HCT116 (cell line): ENCODE measurements at regions not wholly inside any gene's neighbourhood (a gene's known extent, or its start where the extent isn't known, plus 50 kb on each side); places are given as distances from the start of the nearest gene placed in this dataset.

Source experiments
- ATAC-seq: fragments of 200-7000 bp; cut with Tn5 transposase; 2 replicates; pipeline ENCODE4 v1.9.1; 2020; ENCODE audit warnings: mild to moderate bottlenecking, moderate library complexity
- BruUV-seq: library from RNA; stranded (reverse); fragments of 400-500 nt; replicated peaks from 2 replicates; lab custom pipeline; 2021; lab: Mats Ljungman, UMichigan
- CTCF ChIA-PET: fragments of 300-600 bp; sonication (Branson Sonifier 250); formaldehyde crosslinking; loops from one replicate; lab custom pipeline; 2021; ENCODE audit warnings: antibody characterized with exemption; lab: Charles Lee
- POLR2A ChIA-PET: fragments of 300-600, 350-600 bp; sonication (Branson Sonifier 250); formaldehyde crosslinking; loops from one replicate; lab custom pipeline; 2021; ENCODE audit warnings: antibody characterized with exemption; lab: Charles Lee
- RAD21 ChIA-PET, 2 experiments: fragments of 300-600 bp; sonication (Branson Sonifier 250); formaldehyde crosslinking; loops; one replicate each; lab custom pipeline; 2023; ENCODE audit warnings: low total read pairs in 2 of 2; ENCODE audit not compliant: uncharacterized antibody in 2 of 2, unreplicated experiment in 2 of 2, low non-redundant PET in 1 of 2; lab: Charles Lee
- DNase-seq: peaks from one replicate; pipeline ENCODE4 v3.0.0-alpha.2; 2010; ENCODE audit warnings: low read depth, low spot score
- H2AFZ ChIP-seq: fragments of 200-600 bp; shearing (Covaris generic), sonication (generic); 2 replicates; pipeline ENCODE4 v1.6.1; 2017; ENCODE audit warnings: low read depth, mixed run types, mixed read lengths, antibody characterized with exemption, low read length; ENCODE audit not compliant: poor library complexity, severe bottlenecking
- H3K27ac ChIP-seq: 2 replicates; pipeline ENCODE4 v1.5.1; 2012; ENCODE audit warnings: low read depth, low read length
- H3K27me3 ChIP-seq: fragments of 200-600 bp; sonication (generic); 2 replicates; pipeline ENCODE4 v1.6.1; 2016; ENCODE audit warnings: mixed run types, low read length, mixed read lengths; ENCODE audit not compliant: insufficient read depth
- H3K36me3 ChIP-seq, 2 experiments: fragments of 200-500 bp in 1 of 2; fragments of 200-600 bp in 1 of 2; sonication (Bioruptor generic) in 1 of 2; sonication (generic) in 1 of 2; 2 replicates each; pipeline versions ENCODE4 v1.5.1 to v1.6.1; 2014 to 2016; ENCODE audit warnings: low read length in 2 of 2, inconsistent platforms in 1 of 2, mixed read lengths in 1 of 2, mixed run types in 1 of 2; ENCODE audit not compliant: insufficient read depth in 2 of 2, control insufficient read depth in 1 of 2
- H3K4me1 ChIP-seq, 2 experiments: fragments of 200-600 bp in 1 of 2; sonication (generic) in 1 of 2; 2 replicates each; pipeline versions ENCODE4 v1.5.1 to v1.6.1; 2012 to 2017; ENCODE audit warnings: low read length in 2 of 2, inconsistent platforms in 1 of 2, mild to moderate bottlenecking in 1 of 2, mixed read lengths in 1 of 2, mixed run types in 1 of 2, moderate library complexity in 1 of 2; ENCODE audit not compliant: insufficient read depth in 2 of 2, control insufficient read depth in 1 of 2
- H3K4me2 ChIP-seq: fragments of 200-600 bp; sonication (generic); 2 replicates; pipeline ENCODE4 v1.6.1; 2017; ENCODE audit warnings: mixed run types, low read length, mixed read lengths
- H3K4me3 ChIP-seq, 2 experiments: fragments of 200-600 bp in 1 of 2; sonication (generic) in 1 of 2; replicated peaks in 1 of 2; 2 replicates each; pipeline ENCODE4 v1.5.1; 2011 to 2016; ENCODE audit warnings: low read length in 2 of 2, control low read depth in 1 of 2, low read depth in 1 of 2, mild to moderate bottlenecking in 1 of 2, mixed read lengths in 1 of 2, mixed run types in 1 of 2
- H3K79me2 ChIP-seq: fragments of 200-600 bp; sonication (generic); 2 replicates; pipeline ENCODE4 v1.6.1; 2017; ENCODE audit warnings: mild to moderate bottlenecking, mixed run types, low read length, moderate library complexity, mixed read lengths; ENCODE audit not compliant: insufficient read depth
- H3K9ac ChIP-seq: fragments of 200-600 bp; sonication (generic); 2 replicates; pipeline ENCODE4 v1.6.1; 2016; ENCODE audit warnings: low read length, mixed read lengths
- H3K9me2 ChIP-seq: fragments of 200-600 bp; sonication (generic), shearing (Covaris generic); 2 replicates; pipeline ENCODE4 v1.6.1; 2017; ENCODE audit warnings: mixed run types, mild to moderate bottlenecking, moderate library complexity; ENCODE audit not compliant: insufficient read depth
- H3K9me3 ChIP-seq, 2 experiments: fragments of 200-500 bp in 1 of 2; fragments of 200-600 bp in 1 of 2; sonication (Bioruptor generic) in 1 of 2; sonication (generic) in 1 of 2; 2 replicates each; pipeline ENCODE4 v1.6.1; 2014 to 2017; ENCODE audit warnings: low read length in 2 of 2, mixed read lengths in 2 of 2, inconsistent platforms in 1 of 2, low read depth in 1 of 2, mild to moderate bottlenecking in 1 of 2, mixed run types in 1 of 2, moderate library complexity in 1 of 2; ENCODE audit not compliant: control insufficient read depth in 1 of 2, insufficient read depth in 1 of 2
- H4K20me1 ChIP-seq: fragments of 200-600 bp; sonication (generic), shearing (Covaris generic); 2 replicates; pipeline ENCODE4 v1.6.1; 2017; ENCODE audit warnings: mixed run types, mild to moderate bottlenecking, moderate library complexity; ENCODE audit not compliant: insufficient read depth
- ATF3 ChIP-seq: IDR thresholded peaks from 2 replicates; pipeline ENCODE4 v1.6.1; 2012
- CEBPB ChIP-seq: IDR thresholded peaks from 2 replicates; pipeline ENCODE4 v1.6.1; 2012; ENCODE audit warnings: low read depth
- CTCF ChIP-seq, 3 experiments: fragments of 200-600 bp in 1 of 3; sonication (generic) in 1 of 3; IDR thresholded peaks in 2 of 3; conservative IDR thresholded peaks in 1 of 3; 2 replicates each; pipeline ENCODE4 v1.5.1; 2012 to 2017; ENCODE audit warnings: low read depth in 2 of 3, low read length in 2 of 3, antibody characterized with exemption in 1 of 3, borderline replicate concordance in 1 of 3, control low read depth in 1 of 3, mild to moderate bottlenecking in 1 of 3, mixed read lengths in 1 of 3, mixed run types in 1 of 3, moderate library complexity in 1 of 3; ENCODE audit not compliant: insufficient read depth in 1 of 3
- ELF1 ChIP-seq: IDR thresholded peaks from 2 replicates; pipeline ENCODE4 v1.6.1; 2012; ENCODE audit warnings: low read depth, borderline replicate concordance
- EZH2 ChIP-seq: fragments of 200-600 bp; sonication (generic); IDR thresholded peaks from 2 replicates; pipeline ENCODE4 v1.6.1; 2017; ENCODE audit warnings: antibody characterized with exemption, mixed run types
- EZH2phosphoT487 ChIP-seq: fragments of 200-600 bp; IDR thresholded peaks from 2 replicates; pipeline ENCODE4 v1.6.1; 2018; ENCODE audit warnings: antibody characterized with exemption, borderline replicate concordance
- FOSL1 ChIP-seq: IDR thresholded peaks from 2 replicates; pipeline ENCODE4 v1.6.1; 2012; ENCODE audit warnings: low read depth
- POLR2A ChIP-seq: IDR thresholded peaks from 2 replicates; pipeline ENCODE4 v1.7.0; 2011; ENCODE audit warnings: borderline replicate concordance; ENCODE audit not compliant: insufficient read depth, insufficient read length; ENCODE audit errors: extremely low read depth
- REST ChIP-seq: IDR thresholded peaks from 2 replicates; pipeline ENCODE4 v1.6.1; 2012; ENCODE audit warnings: low read depth
- SIN3A ChIP-seq: IDR thresholded peaks from 2 replicates; pipeline ENCODE4 v1.6.1; 2012; ENCODE audit warnings: low read depth
- SRF ChIP-seq: IDR thresholded peaks from 2 replicates; pipeline ENCODE4 v1.6.1; 2012; ENCODE audit warnings: low read depth
- TCF7L2 ChIP-seq: IDR thresholded peaks from 2 replicates; pipeline ENCODE4 v1.7.0; 2011; ENCODE audit warnings: borderline replicate concordance, inconsistent platforms; ENCODE audit not compliant: insufficient read depth, insufficient read length; ENCODE audit errors: extremely low read depth
- YY1 ChIP-seq: IDR thresholded peaks from 2 replicates; pipeline ENCODE4 v1.6.1; 2011; ENCODE audit warnings: low read length, low read depth, moderate library complexity, mild to moderate bottlenecking; ENCODE audit not compliant: insufficient replicate concordance; ENCODE audit errors: extremely low read depth
- ZFX ChIP-seq: fragments of 450-650 bp; IDR thresholded peaks from 2 replicates; pipeline ENCODE4 v1.6.1; 2017
- ZNF274 ChIP-seq: fragments of 200-500 bp; sonication (Bioruptor generic); IDR thresholded peaks from 2 replicates; pipeline ENCODE4 v1.6.1; 2014; ENCODE audit warnings: mild to moderate bottlenecking, low read depth, low read length, inconsistent platforms
- intact Hi-C: fragments of 100-400 bp; cut with micrococcal nuclease; formaldehyde crosslinking; loops from 2 replicates; pipeline ENCODE4 v1.10.0; 2022

- Histone ChIP-seq H3K9me2 (no peaks in the 10 kb centered on the region), H4K20me1 (no peaks in the 10 kb centered on the region), H3K27me3 (no peaks in the 10 kb centered on the region), H3K4me1 (no peaks in the 10 kb centered on the region), H3K9me3 (no peaks in the 10 kb centered on the region)
- DNase-seq, result no peak
- ATAC-seq, result no peak
- POLR2A ChIA-PET, result no interaction called here
- no TSS peak for BruUV-seq
- TF ChIP-seq ZNF274, result no peak
- TF ChIP-seq ZFX, result no peak
- no peak for TF ChIP-seq ELF1
- TF ChIP-seq POLR2A, result no peak
- TF ChIP-seq, all 23 proteins: peak for 0
- CTCF ChIA-PET, result no interaction called here
- no peak overlapping the region for H2AFZ ChIP-seq
- RAD21 ChIA-PET, result no interaction called here
- H3K79me2 ChIP-seq, result no peaks in the 10 kb centered on the region
- H3K4me3 ChIP-seq, result no peak overlapping the region
- H3K9ac ChIP-seq, result no peak overlapping the region
- intact Hi-C loops, result no loop called here
- H3K27ac ChIP-seq, result no peak overlapping the region
- no peaks in the 10 kb centered on the region for H3K36me3 ChIP-seq
- no peak overlapping the region for H3K4me2 ChIP-seq
Measured at GRCh38 chr5:102596951-102597350, 98.2 kb upstream of the SLCO6A1 start.

GRCh38 chr5:102599289-102599688 lies 100.5 kb upstream of the SLCO6A1 start:
- RAD21 ChIA-PET, result no interaction called here
- intact Hi-C loops, result no loop called here
- H3K27ac ChIP-seq, result no peak overlapping the region
- DNase-seq (no peak), ATAC-seq (no peak)
- BruUV-seq, result no TSS peak
- H3K27me3 ChIP-seq, result no peaks in the 10 kb centered on the region
- POLR2A ChIA-PET, result no interaction called here
- no peaks in the 10 kb centered on the region for H3K79me2 ChIP-seq
- CTCF ChIA-PET, result no interaction called here
- H4K20me1 ChIP-seq, result no peaks in the 10 kb centered on the region
- TF ChIP-seq ELF1 (no peak), CTCF (IDR thresholded peaks at IDR 0.05 in 2 of 3, conservative IDR thresholded peaks at IDR 0.05 in 1 of 3; ENCODE audit: borderline replicate concordance in 1 of 3, insufficient read depth in 1 of 3, low read depth in 2 of 3, low read length in 2 of 3) (no peak), POLR2A (no peak), FOSL1 (no peak), ZFX (no peak), YY1 (no peak), SRF (no peak), ATF3 (no peak), CEBPB (no peak), EZH2phosphoT487 (no peak), SIN3A (no peak), REST (no peak), EZH2 (no peak), TCF7L2 (no peak)
- no peaks in the 10 kb centered on the region for H3K9me2 ChIP-seq
- H3K9me3 ChIP-seq, result no peaks in the 10 kb centered on the region
- no peak overlapping the region for H2AFZ ChIP-seq
- no peak overlapping the region for H3K4me2 ChIP-seq
- H3K4me1 ChIP-seq, result no peaks in the 10 kb centered on the region
- no peaks in the 10 kb centered on the region for H3K36me3 ChIP-seq
- H3K4me3 ChIP-seq, result no peak overlapping the region
- H3K9ac ChIP-seq, result no peak overlapping the region
